ENCODE measurements at regions not wholly inside any gene's neighbourhood (a gene's known extent, or its start where the extent isn't known, plus 50 kb on each side); places are given as distances from the start of the nearest gene placed in this dataset.
A peak's percentile ranks its signal among the peaks of the same experiment; 100 is the strongest.
"Not testable (repeated sequence)": the region's sequence is repeated elsewhere in the genome, so short reads cannot be mapped to it uniquely, and the experiment has no call there.

DNA sequence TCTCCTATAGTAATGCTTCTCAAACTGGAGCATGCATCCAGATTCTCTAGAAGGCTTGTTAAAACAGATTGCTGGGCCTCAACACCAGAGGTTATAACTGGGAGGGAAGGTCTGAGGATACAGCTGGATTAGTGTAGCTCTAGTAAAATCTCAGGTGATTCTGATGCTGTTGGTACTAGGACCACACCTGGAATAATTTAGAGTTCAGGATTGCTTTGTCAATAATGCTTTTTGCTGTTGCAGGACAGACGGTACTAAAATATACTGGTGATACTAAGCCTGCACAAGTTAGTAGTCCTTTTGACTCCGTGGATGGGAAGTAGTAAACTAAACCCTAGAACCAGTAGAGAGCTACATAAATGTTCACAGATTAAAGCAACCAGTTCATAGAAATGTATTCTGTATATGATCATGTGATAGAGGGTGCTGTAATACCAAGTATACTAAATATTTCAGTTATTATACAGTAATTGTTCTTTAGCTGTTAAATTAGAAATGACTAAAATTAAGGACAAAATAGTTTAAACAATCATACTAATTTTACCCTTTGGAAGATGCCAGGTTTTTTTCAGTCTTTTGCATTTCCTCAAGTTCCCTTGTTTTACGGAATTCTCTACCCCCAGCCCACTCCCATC is 258.2 kb upstream of the STARD13 start:
- Histone ChIP-seq H3K36me3 (no peaks in the 10 kb centered on the region), H3K9me3 (replicated peaks) (no peaks in the 10 kb centered on the region), H3K27ac (peak overlapping the region; percentile 95), H3K27me3 (no peaks in the 10 kb centered on the region), H3K4me1 (peaks cover 16% of the 10 kb centered on the region), H3K4me3 (peak overlapping the region; percentile 64)
- peak in 1 of 2 experiments; percentile 51 for DNase-seq

DNA sequence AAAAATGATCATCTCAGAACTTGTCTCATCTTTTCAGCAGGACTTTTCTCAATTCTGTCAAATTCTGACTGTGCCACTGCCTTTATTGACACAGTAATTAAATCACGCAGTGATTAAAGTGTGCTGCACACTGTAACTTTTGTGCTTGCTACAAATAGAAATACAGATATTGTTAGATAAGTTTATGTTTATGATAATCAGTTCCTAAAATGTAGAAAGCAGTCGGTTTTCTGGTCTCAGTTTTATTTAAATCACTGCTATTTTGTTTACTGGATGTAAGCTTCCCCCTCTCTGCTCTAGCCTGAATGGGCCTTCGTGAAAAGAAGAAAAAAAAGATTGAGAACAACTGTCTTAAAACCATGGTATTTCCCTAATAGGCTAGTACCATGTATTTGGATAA is 258.8 kb upstream of the STARD13 start:
- Histone ChIP-seq H3K4me1 (peaks cover 16% of the 10 kb centered on the region), H3K9me3 (replicated peaks) (no peaks in the 10 kb centered on the region), H3K36me3 (no peaks in the 10 kb centered on the region), H3K4me3 (no peak overlapping the region), H3K27ac (no peak overlapping the region), H3K27me3 (no peaks in the 10 kb centered on the region)
- DNase-seq: no peak

DNA sequence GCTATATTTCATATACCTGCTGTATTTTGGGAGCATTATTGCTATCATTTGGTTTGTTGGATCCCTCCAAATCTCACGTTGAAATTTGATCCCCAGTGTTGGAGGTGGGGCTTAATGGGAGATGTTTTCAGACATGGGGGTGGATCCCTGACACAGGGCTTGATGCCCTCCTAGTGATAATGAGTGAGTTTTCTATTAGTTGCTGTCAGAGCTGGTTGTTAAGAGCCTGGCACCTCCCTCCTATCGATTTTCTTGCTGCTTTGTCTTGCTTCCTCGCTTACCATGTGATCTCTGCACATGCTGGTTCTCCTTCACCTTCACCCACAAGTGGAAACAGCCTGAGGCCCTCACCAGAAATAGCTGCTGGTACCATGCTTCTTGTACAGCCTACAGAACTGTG is 259.9 kb upstream of the STARD13 start:
- Histone ChIP-seq H3K27ac (no peak overlapping the region), H3K36me3 (no peaks in the 10 kb centered on the region), H3K27me3 (no peaks in the 10 kb centered on the region), H3K4me3 (no peak overlapping the region), H3K4me1 (peaks cover 16% of the 10 kb centered on the region), H3K9me3 (replicated peaks) (no peaks in the 10 kb centered on the region)
- no peak for DNase-seq

DNA sequence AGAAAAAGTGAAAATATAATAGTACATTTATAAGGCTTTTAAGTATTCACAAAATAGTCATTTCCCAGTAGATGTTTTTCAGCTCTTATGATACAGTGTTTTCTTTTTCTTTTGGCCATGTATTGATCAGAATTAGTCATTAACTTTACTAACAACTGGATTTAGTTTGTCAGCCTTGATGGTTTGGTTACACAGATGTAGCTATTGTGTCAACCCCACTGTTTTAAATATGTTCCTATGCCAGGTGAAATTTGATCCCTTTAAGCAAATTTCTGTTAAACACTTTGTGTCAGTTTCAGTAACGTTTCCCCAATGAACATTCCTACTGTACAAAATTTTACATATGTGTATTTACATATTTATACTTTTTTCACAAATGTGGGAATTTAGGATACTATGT is 261.5 kb upstream of the STARD13 start:
- no peaks in the 10 kb centered on the region for H3K27me3 ChIP-seq
- no peaks in the 10 kb centered on the region for H3K9me3 ChIP-seq (replicated peaks)
- no peak overlapping the region for H3K4me3 ChIP-seq
- peak in 1 of 2 experiments; percentile 35 for DNase-seq
- no peaks in the 10 kb centered on the region for H3K36me3 ChIP-seq
- H3K27ac ChIP-seq: no peak overlapping the region
- peaks cover 11% of the 10 kb centered on the region for H3K4me1 ChIP-seq

DNA sequence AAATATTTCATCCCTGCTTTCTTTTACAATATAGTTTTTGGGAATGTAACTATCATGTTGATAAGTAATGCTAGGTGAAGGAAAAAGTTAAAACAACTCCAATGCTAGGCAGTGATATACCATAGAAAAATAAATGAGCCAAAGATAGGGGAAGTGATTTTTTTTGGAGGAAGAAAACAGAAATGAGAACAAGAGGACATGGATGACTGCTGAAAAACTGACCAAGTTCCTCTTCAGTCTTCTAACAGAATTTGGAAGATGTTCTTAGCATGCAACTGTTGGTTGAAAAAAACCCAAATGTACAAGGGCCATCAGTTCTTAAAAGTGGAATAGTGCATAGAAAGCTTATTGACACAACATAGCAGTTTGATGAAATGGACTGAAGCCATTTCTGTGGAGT is 262.5 kb upstream of the STARD13 start:
- no peaks in the 10 kb centered on the region for H3K36me3 ChIP-seq
- DNase-seq: no peak

DNA sequence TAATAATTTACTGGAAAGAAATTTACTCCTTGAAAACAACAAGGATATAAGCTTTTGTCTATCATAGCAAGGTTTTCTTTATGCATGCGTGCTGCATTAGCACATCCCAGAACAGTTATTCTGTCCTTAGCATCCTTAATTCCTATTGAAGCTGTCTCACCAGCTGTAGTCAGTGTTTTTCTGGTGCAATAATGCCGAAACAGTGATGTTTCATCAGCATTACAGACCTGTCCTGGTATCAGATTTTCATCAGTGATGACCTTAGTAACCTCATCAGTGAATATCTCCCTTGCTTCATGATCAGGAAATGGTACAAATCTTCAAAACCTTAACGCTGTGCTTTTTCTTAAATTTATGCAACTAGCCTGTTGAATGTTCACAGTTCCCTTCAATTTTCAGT is 264.7 kb upstream of the STARD13 start:
- DNase-seq: no peak
- Histone ChIP-seq H3K9me3 (replicated peaks) (no peaks in the 10 kb centered on the region), H3K4me1 (peaks cover 10% of the 10 kb centered on the region)

More for the DNA sequence above, 262.5 kb upstream of the STARD13 start:
- no peak overlapping the region for H3K4me3 ChIP-seq
- H3K27ac ChIP-seq: no peak overlapping the region
- H3K27me3 ChIP-seq: no peaks in the 10 kb centered on the region
- H3K4me1 ChIP-seq: peaks cover 11% of the 10 kb centered on the region
- H3K9me3 ChIP-seq (replicated peaks): no peaks in the 10 kb centered on the region

DNA sequence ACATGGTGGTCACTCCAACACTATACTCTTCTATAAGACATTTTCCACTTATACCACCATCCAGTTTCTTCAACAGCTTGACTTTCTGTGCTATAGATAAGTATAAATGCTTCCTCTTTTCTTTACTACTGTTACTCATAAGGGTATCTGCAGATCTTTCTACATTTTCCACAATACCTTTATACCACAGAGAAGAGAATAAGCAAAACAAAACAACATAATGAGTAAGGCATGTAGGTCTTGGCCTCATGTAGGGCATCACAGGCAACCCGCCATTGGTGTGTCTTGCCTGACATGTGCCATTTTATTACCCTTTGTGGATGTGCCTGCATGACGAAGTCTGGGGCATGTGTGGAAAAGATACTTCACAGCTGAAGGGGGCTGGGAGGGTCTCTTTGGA is 265.3 kb upstream of the STARD13 start:
- DNase-seq: no peak
- peaks cover 15% of the 10 kb centered on the region for H3K4me1 ChIP-seq
- no peaks in the 10 kb centered on the region for H3K9me3 ChIP-seq (replicated peaks)
- H3K36me3 ChIP-seq: no peaks in the 10 kb centered on the region
- no peaks in the 10 kb centered on the region for H3K27me3 ChIP-seq
- H3K27ac ChIP-seq: no peak overlapping the region
- H3K4me3 ChIP-seq: no peak overlapping the region

More for the DNA sequence above, 264.7 kb upstream of the STARD13 start:
- H3K27ac ChIP-seq: no peak overlapping the region
- no peak overlapping the region for H3K4me3 ChIP-seq
- H3K36me3 ChIP-seq: no peaks in the 10 kb centered on the region
- H3K27me3 ChIP-seq: no peaks in the 10 kb centered on the region

DNA sequence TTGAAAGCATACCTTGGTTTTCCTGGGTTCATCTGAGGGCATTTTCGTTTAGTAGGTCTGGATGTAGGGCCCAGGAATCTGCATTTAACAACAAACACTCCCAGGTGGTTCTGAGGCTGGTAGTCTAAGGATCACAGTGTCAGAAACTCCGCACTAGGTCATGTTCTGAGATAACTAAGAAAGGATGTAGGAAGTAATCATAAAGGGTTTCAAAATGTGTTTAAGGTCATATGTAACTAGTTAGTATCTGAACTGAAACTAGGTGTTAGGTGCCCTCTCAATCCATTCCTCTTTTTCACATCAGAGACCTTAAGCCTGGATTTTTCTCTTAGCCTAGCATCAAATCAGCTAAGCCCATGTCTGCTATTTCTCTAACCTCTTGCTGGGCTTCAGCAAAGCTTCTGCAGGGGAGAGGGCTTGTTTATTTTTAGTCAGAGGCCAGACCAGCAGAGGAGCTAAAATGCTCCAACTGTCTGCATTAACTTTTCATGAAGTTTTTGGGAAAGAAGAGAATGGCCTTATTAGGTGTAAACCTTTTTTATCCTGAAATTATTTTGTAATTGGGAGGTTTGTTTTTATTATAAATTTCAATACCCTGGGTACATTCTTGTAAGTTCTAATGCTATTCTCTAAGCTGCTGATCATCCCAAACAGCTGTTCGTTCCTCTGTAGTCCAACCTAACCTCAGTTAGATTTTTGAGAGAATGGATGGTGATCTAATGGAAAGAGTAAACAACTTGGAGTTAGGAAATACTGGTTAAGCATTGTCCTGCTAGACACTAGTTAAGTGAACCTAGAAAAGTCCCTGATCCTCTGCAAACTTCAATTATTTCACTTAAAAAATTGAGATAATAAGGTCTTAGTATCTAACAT is 262.8 kb upstream of the RFC3 start:
- H3K9me3 ChIP-seq (replicated peaks): no peaks in the 10 kb centered on the region
- no peaks in the 10 kb centered on the region for H3K27me3 ChIP-seq
- H3K4me1 ChIP-seq: peaks cover 11% of the 10 kb centered on the region
- no peaks in the 10 kb centered on the region for H3K36me3 ChIP-seq
- peak; percentile 15 to 66 for DNase-seq
- no peak overlapping the region for H3K27ac ChIP-seq
- H3K4me3 ChIP-seq: no peak overlapping the region

DNA sequence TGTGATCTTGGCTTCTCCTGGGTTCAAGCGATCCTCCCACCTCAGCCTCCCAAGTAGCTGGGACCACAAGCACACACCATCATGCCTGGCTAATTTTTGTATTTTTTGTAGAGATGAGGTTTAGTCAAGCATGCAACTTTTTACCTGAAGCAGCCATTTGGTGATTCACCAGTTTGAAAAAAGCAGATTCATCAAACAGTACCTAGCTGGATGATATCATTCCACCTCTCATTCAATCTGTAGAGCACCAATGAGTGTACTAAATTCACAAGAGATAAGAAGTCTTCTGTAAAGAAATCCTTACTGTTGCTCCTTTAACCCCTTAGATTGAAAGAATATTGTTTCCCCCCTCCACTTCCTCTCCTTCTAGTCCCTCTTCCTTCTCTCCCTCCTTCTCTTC is 261.1 kb upstream of the RFC3 start:
- Histone ChIP-seq H3K9me3 (replicated peaks) (no peaks in the 10 kb centered on the region), H3K27me3 (no peaks in the 10 kb centered on the region), H3K36me3 (no peaks in the 10 kb centered on the region), H3K4me1 (peaks cover 11% of the 10 kb centered on the region), H3K4me3 (no peak overlapping the region), H3K27ac (no peak overlapping the region)
- no peak for DNase-seq

DNA sequence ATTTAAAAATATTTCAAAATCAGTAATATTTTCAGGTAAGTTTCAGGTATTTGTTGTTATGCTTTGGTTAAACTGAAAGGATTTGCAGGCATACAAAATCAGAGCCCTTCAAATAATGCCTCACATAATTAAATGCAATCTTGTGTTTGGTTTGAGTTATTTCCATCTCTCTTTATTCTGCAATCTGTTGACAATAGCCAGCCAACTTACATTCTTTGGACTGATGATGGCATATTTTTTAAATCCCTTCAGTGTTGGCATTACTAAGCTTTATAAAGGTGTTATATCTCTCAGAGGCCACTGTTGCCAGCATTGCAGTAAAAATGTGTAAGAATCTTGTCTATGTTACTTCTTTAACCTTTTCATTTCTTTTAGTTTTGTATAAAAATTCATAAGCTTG is 257.2 kb upstream of the RFC3 start:
- Histone ChIP-seq H3K4me3 (no peak overlapping the region), H3K27me3 (no peaks in the 10 kb centered on the region), H3K9me3 (replicated peaks) (no peaks in the 10 kb centered on the region), H3K36me3 (no peaks in the 10 kb centered on the region), H3K27ac (no peak overlapping the region), H3K4me1 (peaks cover 1% of the 10 kb centered on the region; the same call in 1 of the 2 replicates)
- DNase-seq: no peak

DNA sequence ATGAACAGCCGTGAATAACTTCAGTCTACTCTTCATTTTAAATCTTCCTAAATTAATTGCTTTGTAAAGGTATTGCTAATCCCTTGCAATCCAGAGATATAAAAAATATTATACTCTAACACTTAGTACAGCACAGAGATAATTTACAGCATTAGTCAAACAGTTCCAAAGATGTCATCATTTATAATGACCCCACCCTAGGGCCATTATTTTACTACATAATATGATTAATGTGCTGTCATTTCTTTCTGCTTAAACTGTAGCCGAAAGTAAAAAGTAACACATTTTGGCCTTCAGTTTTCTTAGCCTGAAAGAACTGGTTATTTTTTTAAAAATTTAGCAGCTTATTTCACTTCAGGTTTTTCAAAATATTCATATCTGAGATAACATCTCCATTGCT is 256.3 kb upstream of the RFC3 start:
- Histone ChIP-seq H3K27me3 (no peaks in the 10 kb centered on the region), H3K9me3 (replicated peaks) (no peaks in the 10 kb centered on the region), H3K36me3 (no peaks in the 10 kb centered on the region), H3K4me1 (no peaks in the 10 kb centered on the region), H3K4me3 (no peak overlapping the region), H3K27ac (no peak overlapping the region)
- no peak for DNase-seq

DNA sequence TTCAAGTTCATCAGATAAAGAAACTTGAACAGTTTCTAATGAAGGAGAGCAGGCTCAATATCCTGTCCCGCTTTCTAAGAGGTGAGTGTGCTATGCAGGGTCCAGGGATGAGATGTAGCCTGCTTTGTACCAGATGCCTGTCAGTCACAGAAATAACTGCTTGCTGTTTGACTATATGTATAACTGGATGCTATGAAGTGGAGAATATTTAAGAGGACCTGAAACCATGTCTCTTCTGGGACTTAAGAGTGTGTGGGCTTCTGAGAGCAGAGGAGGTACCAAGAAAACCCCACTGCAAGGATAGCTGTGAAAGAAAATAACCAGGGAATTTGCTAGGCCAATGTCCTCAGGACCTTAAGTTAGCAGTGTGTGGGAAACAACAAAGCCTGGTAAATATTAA is 246.3 kb upstream of the RFC3 start:
- H3K27me3 ChIP-seq: no peaks in the 10 kb centered on the region
- H3K9me3 ChIP-seq (replicated peaks): no peaks in the 10 kb centered on the region
- no peak for DNase-seq
- peaks cover 3% of the 10 kb centered on the region for H3K4me1 ChIP-seq
- H3K27ac ChIP-seq: no peak overlapping the region
- H3K36me3 ChIP-seq: no peaks in the 10 kb centered on the region
- H3K4me3 ChIP-seq: no peak overlapping the region

DNA sequence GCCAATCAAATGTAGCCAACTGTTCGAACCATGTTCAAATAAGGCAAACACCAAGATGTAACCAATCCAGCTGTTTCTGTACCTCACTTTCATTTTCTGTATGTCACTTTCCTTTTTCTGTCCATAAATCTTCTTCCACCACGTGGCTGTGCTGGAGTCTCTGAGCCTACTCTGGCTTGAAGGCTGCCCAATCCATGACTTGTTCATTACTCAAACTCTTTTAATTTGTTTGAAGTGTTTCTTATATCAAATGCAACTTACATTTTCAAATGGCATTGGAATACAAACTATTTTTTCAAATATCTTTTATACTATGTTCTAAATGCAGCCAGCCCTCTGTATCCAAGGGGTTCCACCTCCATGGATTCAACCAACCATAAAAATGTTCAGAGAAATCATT is 245.6 kb upstream of the RFC3 start:
- H3K27me3 ChIP-seq; H3K4me1 ChIP-seq; H3K4me3 ChIP-seq; H3K9me3 ChIP-seq (replicated peaks); H3K36me3 ChIP-seq; H3K27ac ChIP-seq; DNase-seq: not testable (repeated sequence)

DNA sequence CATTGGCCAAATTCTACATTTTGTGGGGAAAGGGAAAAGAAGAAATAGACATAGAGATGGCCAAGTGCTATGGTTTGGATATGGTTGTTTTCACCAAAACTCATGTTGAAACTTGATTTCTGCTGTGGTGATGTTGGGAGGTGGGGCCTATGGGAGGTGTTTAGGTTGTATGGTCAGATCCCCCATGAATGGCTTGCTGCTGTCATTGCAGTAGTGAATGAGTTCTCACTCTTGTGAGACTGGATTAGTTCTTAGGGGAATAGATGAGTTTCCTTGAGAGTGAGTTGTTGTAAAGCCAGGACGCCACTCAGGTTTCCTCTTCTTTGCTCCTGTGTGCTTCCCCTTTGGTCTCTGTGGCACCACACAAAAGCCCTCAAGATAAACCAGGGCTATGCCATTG is 242.6 kb upstream of the RFC3 start:
- Histone ChIP-seq H3K36me3 (no peaks in the 10 kb centered on the region), H3K27ac (no peak overlapping the region), H3K27me3 (no peaks in the 10 kb centered on the region), H3K9me3 (replicated peaks) (no peaks in the 10 kb centered on the region), H3K4me3 (no peak overlapping the region), H3K4me1 (peaks cover 7% of the 10 kb centered on the region)
- no peak for DNase-seq

DNA sequence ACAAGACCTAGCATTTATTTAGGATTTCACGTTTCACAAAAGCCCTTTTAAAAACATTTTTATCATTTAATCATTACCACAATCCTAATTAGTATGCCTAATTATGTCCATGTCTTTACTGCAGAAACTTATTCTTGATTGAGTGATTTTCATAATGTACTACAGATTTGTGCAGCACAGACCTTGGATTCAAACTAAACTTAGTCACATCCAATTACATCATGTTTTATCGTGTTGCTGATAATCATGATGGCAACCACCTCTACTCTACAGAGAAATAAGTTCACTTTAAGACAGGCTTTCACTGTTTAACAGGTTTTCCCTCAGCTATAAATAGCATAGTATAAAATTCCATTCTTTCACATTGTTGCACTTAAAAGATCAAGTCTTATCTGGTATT is 240.9 kb upstream of the RFC3 start:
- Histone ChIP-seq H3K4me1 (peaks cover 7% of the 10 kb centered on the region), H3K4me3 (no peak overlapping the region), H3K27me3 (no peaks in the 10 kb centered on the region), H3K9me3 (replicated peaks) (no peaks in the 10 kb centered on the region), H3K27ac (no peak overlapping the region), H3K36me3 (no peaks in the 10 kb centered on the region)
- no peak for DNase-seq

DNA sequence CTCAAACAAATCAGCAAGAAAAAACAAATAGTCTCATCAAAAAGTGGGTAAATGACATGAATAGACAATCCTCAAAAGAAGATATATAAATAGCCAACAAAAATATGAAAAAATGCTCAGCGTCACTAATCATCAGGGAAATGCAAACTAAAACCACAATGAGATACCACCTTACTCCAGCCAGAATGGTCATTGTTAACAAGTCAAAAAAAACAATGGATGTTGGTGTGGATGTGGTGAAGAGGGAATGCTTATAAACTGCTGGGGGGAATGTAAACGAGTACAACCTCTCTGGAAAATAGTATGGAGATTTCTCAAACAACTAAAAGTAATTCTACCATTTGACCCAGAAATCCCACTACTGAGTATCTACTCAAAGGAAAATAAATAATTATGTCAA is 239.2 kb upstream of the RFC3 start:
- Histone ChIP-seq H3K9me3 (replicated peaks) (no peaks in the 10 kb centered on the region), H3K27me3 (no peaks in the 10 kb centered on the region), H3K27ac (no peak overlapping the region), H3K36me3 (no peaks in the 10 kb centered on the region), H3K4me1 (peaks cover 7% of the 10 kb centered on the region), H3K4me3 (no peak overlapping the region)
- no peak for DNase-seq
